HG03066 (cell line): ENCODE measurements at regions not wholly inside any gene's neighbourhood (a gene's known extent, or its start where the extent isn't known, plus 50 kb on each side); places are given as distances from the start of the nearest gene placed in this dataset.
A peak's percentile ranks its signal among the peaks of the same experiment; 100 is the strongest.

Experiments
- ATAC-seq: cut with Tn5 transposase; IDR thresholded peaks from one replicate; pipeline ENCODE4 v1.9.1; 2021; ENCODE audit warnings: low read depth; ENCODE audit not compliant: unreplicated experiment

DNA sequence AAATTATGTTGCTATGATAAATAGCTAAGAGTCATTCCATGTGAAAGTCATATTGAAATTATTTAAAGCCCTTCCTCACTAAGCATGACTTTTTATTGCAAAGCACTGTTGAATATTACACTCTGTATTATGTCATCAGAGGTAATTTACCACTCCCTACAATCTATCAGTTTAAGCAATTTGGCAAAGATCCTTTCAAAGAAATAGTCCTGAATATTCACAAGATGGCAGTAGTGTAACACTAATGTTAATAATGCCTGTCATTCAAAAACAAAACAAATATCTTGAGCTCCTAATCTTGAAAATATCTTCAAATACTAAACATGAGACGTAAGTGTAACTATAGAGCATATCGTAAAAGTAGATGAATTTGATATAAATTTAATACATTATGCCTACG is 208.6 kb upstream of the TECRL start:
- no peak for ATAC-seq

DNA sequence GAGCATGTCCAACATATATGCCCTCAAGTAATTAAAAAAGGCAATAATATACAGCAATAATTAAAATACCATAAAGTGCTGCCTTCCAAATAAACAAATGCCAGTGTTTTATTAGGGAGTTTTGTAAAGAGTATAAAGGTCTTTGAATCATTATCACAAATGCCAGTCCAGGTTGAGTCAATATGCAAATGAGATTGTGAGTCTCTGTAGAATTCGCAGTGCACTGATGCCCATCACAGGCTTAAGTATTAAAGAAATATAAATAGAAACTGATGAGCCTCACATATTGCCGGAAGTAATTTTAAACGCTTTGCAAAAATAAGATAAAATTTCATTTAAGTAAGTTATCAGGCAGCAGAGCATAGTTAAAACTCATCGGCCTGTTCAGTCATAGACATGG is 205.0 kb upstream of the TECRL start:
- ATAC-seq = no peak

DNA sequence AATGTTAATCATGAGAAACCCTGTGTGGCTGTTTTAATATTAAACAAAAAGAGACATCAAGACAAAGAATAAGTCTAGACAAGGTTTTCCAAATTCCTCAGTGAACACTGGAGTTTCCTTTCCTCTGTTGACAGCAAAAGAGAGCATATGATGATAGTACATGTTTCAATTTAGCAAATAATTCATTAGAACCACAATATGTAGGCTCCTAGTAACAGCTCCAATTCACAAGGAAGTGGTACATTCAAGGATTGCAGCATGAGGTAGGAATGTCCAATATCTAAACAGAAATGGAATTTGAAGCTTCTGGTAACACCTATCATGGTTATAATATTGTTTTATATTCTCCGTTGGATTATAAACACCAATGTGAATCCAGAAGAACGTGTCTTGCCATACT is 203.8 kb upstream of the TECRL start:
- no peak for ATAC-seq

DNA sequence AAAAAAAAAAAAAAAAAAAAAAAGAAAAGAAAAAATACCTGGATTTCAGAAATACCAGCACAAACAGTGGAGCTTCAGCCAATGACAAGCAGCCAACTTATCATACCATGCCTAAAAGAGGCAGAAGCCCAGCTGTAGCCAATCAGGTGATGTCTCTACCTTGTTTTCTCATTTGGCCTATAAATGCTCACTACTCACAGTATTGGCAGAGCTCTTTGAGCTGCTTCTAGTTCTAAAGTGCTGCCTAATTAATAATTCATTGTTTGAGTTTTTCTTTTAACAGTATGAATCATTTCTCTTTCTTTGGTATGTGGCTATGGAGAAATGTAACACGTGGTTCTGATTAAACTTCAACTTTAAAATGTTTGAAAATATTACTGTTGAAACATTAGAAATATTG is 188.8 kb upstream of the TECRL start:
- no peak for ATAC-seq

DNA sequence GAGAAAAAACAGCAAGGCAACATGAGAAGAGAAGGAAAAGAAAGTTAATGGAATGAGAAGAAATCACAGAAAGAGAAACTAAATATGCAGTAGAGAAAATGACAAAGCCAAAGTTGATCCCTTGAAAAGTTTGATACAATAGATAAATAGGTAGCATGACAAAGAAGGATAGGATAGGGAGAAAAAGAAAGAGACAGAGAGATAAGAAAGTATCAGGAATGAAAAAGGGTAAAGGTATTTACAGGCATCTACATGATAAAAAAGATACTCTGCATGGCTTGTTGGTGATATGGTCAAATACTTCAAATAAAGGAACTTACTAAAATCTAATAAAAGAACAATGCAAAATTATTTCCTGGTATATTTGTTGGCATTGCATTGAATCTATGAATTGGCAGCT is 185.5 kb upstream of the TECRL start:
- ATAC-seq = no peak

DNA sequence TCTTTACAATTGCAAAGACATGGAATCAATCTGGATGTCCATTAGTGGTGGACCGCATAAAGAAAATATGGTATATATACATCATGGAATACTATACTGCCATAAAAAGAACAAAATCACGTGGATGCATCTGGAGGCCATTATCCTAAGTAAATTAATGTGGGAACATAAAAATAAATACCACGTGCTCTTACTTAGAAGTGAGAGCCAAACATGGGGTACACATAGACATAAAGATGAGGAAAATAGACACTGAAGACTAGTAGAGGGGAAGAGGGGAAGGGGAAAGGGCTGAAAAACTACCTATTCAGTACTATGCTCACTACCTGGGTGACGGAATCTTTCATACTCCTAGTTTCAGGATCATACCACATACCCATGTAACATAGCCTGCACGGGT is 179.3 kb upstream of the TECRL start:
- ATAC-seq = no peak

DNA sequence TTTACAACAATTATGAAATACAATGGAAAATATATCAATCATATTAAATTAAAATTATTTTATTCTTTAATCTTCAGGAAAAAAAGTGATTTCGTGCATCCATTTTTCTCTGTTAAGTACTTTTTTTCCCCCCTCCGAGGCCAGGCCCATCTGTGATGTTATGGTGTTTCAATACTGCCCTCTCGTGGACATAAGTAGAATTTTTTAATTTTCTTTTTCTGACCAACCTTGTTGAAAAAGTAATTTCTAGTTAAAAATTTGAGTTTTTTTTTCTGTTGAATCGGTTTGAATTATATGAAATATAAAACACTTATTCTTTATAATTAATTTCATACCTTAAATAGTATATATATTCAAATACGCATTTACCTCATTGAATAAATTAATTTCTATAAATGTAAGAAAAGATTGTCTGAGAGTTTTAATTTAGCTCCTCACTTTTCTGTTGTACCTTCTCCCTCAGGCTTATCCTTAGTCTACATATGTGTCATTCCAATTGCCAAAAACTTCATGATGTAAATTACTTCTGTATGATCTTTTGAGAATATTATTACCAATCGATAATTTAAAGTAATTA is 175.8 kb upstream of the TECRL start:
- no peak for ATAC-seq

DNA sequence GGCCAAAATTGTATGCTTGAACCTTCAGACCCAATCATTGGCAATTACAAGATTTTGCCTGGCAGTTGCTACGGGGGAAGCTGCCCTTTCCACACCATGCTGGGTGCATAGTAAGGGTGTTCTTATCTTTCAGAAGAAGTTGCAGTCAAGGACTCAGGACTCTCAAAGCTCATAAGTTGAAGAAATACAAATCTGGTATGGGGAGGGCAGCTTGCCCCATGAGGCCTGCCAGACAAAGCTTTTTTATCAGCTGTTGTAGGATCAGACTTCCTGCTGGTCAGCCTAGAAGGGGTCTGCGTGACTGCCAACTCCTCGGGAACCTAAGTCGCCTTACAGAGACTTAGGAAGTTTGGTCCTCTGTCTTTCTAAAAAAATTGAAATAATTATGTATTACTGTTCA is 174.9 kb upstream of the TECRL start:
- ATAC-seq = no peak

DNA sequence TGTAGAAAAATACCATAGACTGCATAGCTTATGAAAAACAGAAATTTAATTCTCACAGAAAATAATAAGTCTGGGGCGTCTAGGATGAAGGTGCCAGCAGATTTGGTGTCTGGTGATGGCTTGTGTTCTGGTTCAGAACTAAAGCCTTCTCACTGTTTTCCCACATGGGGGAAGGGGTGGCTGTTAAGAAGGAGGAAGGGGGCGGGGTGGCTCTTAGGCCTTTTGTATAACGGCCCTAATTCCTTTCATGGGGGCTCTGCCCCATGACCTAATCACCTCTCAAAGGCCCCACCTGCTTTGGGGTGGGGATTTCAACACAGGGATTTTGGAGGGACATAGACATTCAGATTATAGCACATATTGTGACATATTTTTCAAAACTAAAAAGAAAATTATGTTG is 173.2 kb upstream of the TECRL start:
- no peak for ATAC-seq

DNA sequence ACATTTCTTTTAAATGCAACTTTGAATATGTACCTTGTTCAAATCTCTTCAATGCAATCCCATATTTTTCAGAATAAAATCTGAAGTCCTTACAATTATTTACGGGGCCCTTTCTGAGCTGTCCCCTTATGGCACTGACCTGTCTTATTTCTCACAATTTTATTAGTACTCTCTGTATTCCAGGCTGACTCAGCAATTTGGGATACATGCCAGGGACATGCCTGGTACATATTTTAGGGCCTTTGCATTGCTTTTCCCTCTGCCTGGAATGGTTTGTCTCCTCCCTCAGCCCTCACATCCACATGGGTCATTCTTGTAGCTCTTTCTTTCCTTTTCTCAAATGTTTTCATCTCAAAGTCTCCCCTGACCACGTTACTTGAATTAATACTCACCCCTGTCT is 172.2 kb upstream of the TECRL start:
- ATAC-seq = no peak

DNA sequence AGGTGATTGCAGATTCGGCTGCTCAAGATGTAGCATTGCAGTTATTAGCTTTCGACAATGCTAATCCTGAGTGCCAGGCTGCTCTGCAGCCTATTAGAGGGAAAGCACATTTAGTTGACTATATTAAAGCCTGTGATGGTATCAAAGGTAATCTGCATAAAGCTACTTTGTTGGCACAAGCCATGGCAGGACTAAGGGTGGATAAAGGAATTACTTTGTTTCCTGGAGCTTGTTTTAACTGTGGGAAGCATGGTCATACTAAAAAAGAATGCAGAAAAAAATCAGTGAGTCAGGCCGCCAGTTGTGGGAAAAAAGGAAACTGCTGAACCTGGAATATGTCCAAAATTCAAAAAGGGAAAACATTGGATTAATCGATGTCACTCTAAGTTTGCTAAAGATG is 154.9 kb upstream of the TECRL start:
- ATAC-seq = no peak

DNA sequence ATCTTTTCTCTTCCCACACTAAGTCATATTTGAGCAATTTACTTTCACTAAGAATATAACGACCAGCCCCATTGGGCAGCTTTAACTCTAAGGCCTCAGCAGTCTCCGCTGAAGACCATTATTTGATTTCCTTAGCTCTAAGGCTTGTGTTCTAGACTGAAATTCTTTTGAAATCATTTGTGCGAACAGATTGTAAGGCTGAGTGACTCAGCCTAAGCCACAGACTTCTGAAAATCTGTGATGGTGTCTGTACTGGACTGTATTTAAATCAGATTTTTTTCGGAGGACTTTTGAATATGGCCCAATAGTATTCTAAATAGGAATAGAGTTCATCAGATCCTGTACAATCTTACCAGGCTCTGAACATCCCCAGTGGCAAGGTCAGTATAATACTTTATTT is 150.3 kb upstream of the TECRL start:
- no peak for ATAC-seq

DNA sequence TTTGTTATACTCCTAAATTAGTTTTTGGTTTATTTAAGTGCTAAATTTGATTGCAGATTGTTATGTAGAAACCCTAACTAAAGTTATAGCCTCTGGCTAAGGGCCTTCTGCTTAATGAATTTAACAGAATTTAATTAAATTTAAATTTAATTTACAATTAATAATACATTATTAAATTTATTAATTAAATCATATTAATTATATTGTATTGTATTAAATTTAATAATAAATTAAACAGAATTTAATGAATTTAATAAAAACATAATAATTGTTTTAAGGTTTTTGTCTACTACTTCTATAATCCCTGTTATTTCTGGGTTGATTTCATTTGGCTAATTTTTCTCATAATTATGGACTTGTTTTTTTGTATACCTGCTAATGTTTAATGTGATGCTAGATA is 141.9 kb upstream of the TECRL start:
- ATAC-seq = no peak

DNA sequence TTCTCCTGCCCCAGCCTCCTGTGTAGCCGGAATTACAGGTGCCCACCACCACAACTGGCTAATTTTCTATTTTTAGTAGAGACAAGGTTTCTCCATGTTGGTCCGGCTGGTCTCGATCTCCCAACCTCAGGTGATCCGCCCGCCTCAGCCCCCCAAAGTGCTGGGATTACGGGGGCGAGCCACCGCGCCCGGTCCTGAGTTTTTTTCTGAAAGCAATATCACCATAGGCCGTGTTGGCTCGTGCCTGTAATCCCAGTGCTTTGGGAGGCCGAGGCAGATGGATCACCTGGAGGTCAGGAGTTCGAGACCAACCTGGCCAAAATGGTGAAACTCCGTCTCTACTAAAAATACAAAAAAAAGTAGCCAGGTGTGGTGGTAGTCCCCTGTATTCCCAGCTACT is 136.3 kb upstream of the TECRL start:
- ATAC-seq = no peak

DNA sequence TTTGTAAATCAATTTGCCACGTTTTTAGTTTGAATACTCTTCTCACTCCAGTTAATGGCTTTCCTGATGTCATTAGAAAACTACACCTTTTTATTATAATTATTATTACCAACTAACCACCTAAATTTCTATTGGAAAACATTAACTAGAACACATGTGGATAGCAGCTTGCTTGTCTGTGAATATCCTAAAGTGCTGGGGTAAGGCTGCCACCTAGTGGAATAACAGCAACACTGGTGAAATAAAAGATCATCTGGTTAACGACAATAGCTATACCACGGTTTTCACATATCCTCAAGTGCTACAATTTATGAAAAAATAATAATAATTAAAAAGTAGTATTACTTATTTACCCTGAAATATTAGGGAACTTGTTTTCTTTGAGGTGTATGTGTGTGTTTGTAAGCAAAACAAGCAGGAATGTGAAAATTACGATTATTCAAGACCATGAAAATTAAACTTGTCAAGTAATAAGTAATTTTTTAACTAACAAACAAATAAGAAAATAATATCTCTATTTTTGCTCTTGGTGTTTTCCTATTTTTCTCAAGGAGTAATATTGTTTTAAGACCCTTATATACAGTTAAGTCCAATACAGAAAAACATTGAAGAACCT is 130.1 kb upstream of the TECRL start:
- ATAC-seq = peak; percentile 94

DNA sequence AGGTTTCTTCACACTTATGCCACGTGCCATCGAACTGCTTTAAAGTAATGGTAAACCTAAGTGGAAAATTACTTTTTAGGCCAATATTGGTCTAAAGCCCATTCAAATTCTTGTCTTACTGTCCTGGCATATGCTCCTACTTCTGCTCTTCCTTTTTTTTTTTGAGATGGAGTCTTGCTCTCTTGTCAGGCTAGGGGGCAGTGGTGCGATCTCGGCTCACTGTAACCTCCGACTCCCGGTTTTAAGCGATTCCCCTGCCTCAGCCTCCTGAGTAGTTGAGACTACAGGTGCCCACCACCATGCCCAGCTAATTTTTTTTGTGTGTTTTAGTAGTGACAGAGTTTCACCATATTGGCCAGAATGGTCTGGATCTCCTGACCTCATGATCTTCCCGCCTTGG is 129.0 kb upstream of the TECRL start:
- ATAC-seq = no peak

DNA sequence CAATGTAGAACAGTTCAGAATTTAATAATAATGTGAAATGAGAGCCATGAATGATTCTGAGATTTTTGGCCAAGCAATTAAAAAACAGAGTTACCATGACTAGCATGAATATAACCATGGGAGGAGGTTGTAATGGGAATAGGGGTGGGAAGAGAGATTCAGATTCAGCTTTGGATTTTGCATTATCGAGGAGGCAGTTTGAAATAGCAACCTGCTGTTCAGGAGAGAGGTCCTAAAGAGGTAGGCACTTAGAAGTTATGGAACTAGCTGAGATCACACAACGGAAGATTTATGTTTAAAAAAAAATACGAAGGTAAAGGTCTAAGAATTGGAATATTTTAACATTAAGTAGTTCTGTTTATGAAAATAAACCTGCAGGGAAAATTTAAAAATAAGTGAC is 124.4 kb upstream of the TECRL start:
- no peak for ATAC-seq

DNA sequence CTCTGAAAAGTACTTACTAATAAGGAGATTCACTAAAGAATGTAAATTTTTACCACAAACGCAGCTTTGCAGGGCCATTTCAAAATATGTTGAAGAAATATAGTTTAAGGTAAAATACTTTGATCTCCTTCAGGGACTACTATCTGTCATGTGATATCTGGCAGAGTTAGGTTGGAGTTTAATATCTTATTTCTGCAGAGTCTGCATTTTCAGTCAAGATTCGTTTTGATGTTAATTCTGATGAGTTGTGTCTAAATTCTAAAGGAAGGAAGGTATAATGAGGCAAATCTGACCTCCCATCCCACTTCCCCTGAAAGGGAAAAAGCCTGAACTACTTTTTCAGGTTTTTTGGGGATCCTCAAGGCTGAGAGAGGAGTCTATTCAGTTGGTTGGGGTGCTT is 123.9 kb upstream of the TECRL start:
- no peak for ATAC-seq

DNA sequence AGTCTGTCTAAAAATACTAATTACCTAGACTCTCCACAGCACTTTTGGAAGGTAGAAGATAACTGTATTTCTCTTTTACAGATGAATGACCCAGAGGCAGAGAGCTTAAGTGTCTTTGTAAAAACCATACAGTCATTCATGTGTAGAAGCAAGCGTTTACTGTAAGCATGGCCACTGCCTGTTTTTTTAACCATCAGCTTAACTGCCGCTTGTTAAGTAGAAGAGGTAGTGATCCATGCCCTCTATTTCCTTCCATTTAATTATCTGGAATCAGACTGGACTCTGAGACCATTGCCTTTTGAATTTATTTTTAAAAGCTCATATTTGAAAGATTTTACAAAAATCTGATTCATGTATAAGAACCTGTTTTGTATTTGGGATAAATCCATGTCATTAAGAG is 111.2 kb upstream of the TECRL start:
- ATAC-seq = no peak

DNA sequence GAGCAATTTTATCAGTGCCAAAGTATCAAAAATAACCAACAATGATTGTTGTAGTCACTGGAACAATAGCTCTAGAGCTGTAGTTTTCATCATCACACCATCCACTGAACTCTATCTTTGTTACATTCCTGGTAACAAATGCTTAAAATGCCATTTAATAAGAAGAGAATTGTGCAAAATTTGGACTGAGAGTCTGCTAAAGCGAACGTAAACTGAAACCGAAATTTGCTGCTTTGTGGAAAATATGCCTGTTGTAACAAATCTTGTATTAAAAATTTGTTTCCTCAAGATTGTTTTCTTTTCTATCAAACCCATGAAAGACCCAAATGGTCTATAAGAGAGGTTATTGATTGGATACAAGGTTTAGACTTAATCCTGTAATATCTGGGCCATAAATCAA is 109.3 kb upstream of the TECRL start:
- ATAC-seq = no peak

DNA sequence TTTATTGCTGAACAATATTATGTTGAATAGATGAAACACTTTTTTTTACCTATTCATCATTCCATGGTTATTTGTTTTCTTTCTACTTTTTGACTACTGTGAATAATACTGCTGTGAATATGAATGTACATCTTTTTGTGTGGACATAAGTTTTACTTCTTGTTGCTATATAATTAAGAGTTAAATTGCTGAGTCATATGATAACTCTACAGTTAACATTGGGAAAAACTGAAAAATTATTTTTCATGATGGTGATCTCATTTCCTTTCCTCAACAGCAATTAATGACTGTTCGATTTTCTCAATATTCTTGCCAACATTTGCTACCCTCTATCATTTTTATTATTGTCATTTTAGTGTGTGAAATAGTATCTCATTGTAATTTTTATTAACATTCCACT is 106.9 kb upstream of the TECRL start:
- no peak for ATAC-seq

DNA sequence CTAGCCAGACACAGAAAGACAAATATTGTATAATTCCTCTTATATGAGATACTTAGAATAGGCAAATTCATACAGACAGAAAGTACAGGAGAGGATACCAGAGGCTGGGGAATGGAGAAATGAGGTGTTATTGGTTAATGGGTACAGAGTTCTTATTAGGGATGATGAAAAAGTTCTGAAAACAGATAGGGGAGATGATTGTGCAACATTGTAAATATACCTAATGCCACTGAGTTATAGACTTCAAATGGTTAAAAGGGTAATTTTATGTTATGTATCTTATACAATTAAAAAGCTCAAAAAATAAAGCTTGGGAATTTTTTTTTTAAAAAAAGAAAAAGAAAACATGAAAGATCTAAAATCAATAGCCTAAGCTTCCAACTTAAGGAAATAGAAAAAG is 98.8 kb upstream of the TECRL start:
- no peak for ATAC-seq
